Kidney (tissue), 13 donors: ENCODE measurements at regions not wholly inside any gene's neighbourhood (a gene's known extent, or its start where the extent isn't known, plus 50 kb on each side); places are given as distances from the start of the nearest gene placed in this dataset.

ENCODE experiments used
- DNase-seq, 5 donors: peaks; one replicate each; pipeline ENCODE4 v3.0.0-alpha.2; 2013 to 2020
- FAIRE-seq: peaks from 2 replicates; lab custom pipeline; 2012; peaks lifted over from hg19 to GRCh38; lab: Jason Lieb, UNC
- H3K27ac ChIP-seq, 2 donors: one replicate each; pipeline ENCODE4 v1.7.0; 2013; ENCODE audit warnings: low read depth in 2 of 2, low read length in 2 of 2, inconsistent platforms in 1 of 2
- H3K27me3 ChIP-seq: one replicate; pipeline ENCODE4 v1.7.1; 2013; ENCODE audit warnings: low read length, inconsistent platforms; ENCODE audit not compliant: control insufficient read depth, insufficient read depth
- H3K36me3 ChIP-seq, 3 donors: one replicate each; pipeline versions ENCODE4 v1.7.0 to v1.7.1; 2013; ENCODE audit warnings: low read length in 3 of 3, control low read depth in 1 of 3, inconsistent platforms in 1 of 3; ENCODE audit not compliant: insufficient read depth in 3 of 3, control insufficient read depth in 2 of 3
- H3K4me1 ChIP-seq, 3 donors: one replicate each; pipeline versions ENCODE4 v1.7.0 to v1.7.1; 2013; ENCODE audit warnings: low read length in 3 of 3, inconsistent platforms in 1 of 3, low read depth in 1 of 3; ENCODE audit not compliant: control insufficient read depth in 2 of 3, insufficient read depth in 2 of 3
- H3K4me3 ChIP-seq, 3 donors: one replicate each; pipeline versions ENCODE4 v1.7.0 to v1.8.1; 2013; ENCODE audit warnings: low read length in 3 of 3, control low read depth in 1 of 3, inconsistent platforms in 1 of 3
- H3K9ac ChIP-seq, 3 donors: one replicate each; pipeline versions ENCODE4 v1.7.0 to v1.7.1; 2013; ENCODE audit warnings: low read length in 3 of 3, control low read depth in 1 of 3, inconsistent platforms in 1 of 3
- H3K9me3 ChIP-seq, 3 donors: one replicate each; pipeline versions ENCODE4 v1.7.0 to v1.7.1; 2013; ENCODE audit warnings: low read length in 3 of 3, control low read depth in 1 of 3, inconsistent platforms in 1 of 3; ENCODE audit not compliant: control insufficient read depth in 2 of 3, insufficient read depth in 1 of 3
- CTCF ChIP-seq: IDR thresholded peaks from 3 replicates; pipeline ENCODE4 v1.5.1; 2012; ENCODE audit warnings: mild to moderate bottlenecking, moderate library complexity, borderline replicate concordance; ENCODE audit not compliant: insufficient read depth; ENCODE audit errors: extremely low read depth
- intact Hi-C: fragments of 100-400 bp; cut with DNase I; formaldehyde crosslinking; loops from one replicate; pipeline ENCODE4 v1.11.1; 2022
- donor health status: control.
- donor health status: control.
- donor health status: control.
- donor health status: control.
- donor health status: control.
- donor health status: DM: yes; HTN: yes; CAD: no.
- donor health status: Normal renal cell carcinoma (clear cell type).

- Histone ChIP-seq H3K9ac (no peak overlapping the region), H3K36me3 (no peaks in the 10 kb centered on the region), H3K4me1 (no peaks in the 10 kb centered on the region), H3K9me3 (peaks cover 0 to 7% (median 6%) of the 10 kb centered on the region in 3 donors), H3K4me3 (no peak overlapping the region), H3K27ac (no peak overlapping the region), H3K27me3 (no peaks in the 10 kb centered on the region)
- FAIRE-seq (no peak), DNase-seq (no peak)
- intact Hi-C loops: no loop called here
- no peak for TF ChIP-seq CTCF
Measured at GRCh38 chr5:124153588-124153987, 592.9 kb downstream of the ZNF608 start.

- Histone ChIP-seq H3K27ac (no peak overlapping the region), H3K4me3 (no peak overlapping the region), H3K9ac (no peak overlapping the region), H3K27me3 (no peaks in the 10 kb centered on the region), H3K4me1 (no peaks in the 10 kb centered on the region), H3K9me3 (peaks cover 0 to 4% (median 0%) of the 10 kb centered on the region in 3 donors), H3K36me3 (no peaks in the 10 kb centered on the region)
- FAIRE-seq: no peak
- intact Hi-C loops: no loop called here
- no peak for DNase-seq
- TF ChIP-seq CTCF: no peak
Measured at GRCh38 chr5:124148574-124148973, 597.9 kb downstream of the ZNF608 start.

GRCh38 chr5:124140060-124140459, 606.4 kb downstream of the ZNF608 start:
- Histone ChIP-seq H3K4me1 (no peaks in the 10 kb centered on the region), H3K27me3 (no peaks in the 10 kb centered on the region), H3K4me3 (no peak overlapping the region), H3K27ac (no peak overlapping the region), H3K36me3 (no peaks in the 10 kb centered on the region), H3K9me3 (no peaks in the 10 kb centered on the region), H3K9ac (no peak overlapping the region)
- intact Hi-C loops: no loop called here
- DNase-seq (no peak), FAIRE-seq (no peak)
- TF ChIP-seq CTCF: no peak

- FAIRE-seq: no peak
- intact Hi-C loops: no loop called here
Measured at GRCh38 chr5:124139477-124139876, 607.0 kb downstream of the ZNF608 start.

More at GRCh38 chr5:124139477-124139876, 607.0 kb downstream of the ZNF608 start:
- Histone ChIP-seq H3K4me3 (no peak overlapping the region), H3K27ac (no peak overlapping the region), H3K9me3 (no peaks in the 10 kb centered on the region), H3K4me1 (no peaks in the 10 kb centered on the region), H3K27me3 (no peaks in the 10 kb centered on the region), H3K36me3 (no peaks in the 10 kb centered on the region), H3K9ac (no peak overlapping the region)
- TF ChIP-seq CTCF: no peak
- DNase-seq: no peak
